ENCODE measurements at regions not wholly inside any gene's neighbourhood (a gene's known extent, or its start where the extent isn't known, plus 50 kb on each side); places are given as distances from the start of the nearest gene placed in this dataset.

GRCh38 chr11:127255209-127255608, 254.6 kb upstream of the KIRREL3 start:
- DNase-seq: no peak

GRCh38 chr11:127252321-127252720, 251.8 kb upstream of the KIRREL3 start:
- DNase-seq: no peak

- no peak for DNase-seq
Measured at GRCh38 chr11:127249576-127249975, 249.0 kb upstream of the KIRREL3 start.

GRCh38 chr11:127248476-127248875, 247.9 kb upstream of the KIRREL3 start:
- DNase-seq: no peak

GRCh38 chr11:127247261-127247851, 246.8 kb upstream of the KIRREL3 start:
- DNase-seq: peak; percentile 85

GRCh38 chr11:127242676-127243075, 242.1 kb upstream of the KIRREL3 start:
- peak; percentile 60 for DNase-seq

- no peak for DNase-seq
Measured at GRCh38 chr11:127238321-127238720, 237.8 kb upstream of the KIRREL3 start.

GRCh38 chr11:127236776-127237175, 236.2 kb upstream of the KIRREL3 start:
- DNase-seq: no peak

GRCh38 chr11:127233998-127234397, 233.4 kb upstream of the KIRREL3 start:
- DNase-seq: no peak

GRCh38 chr11:127230392-127230791, 229.8 kb upstream of the KIRREL3 start:
- no peak for DNase-seq

- no peak for DNase-seq
Measured at GRCh38 chr11:127226949-127227348, 226.4 kb upstream of the KIRREL3 start.

- DNase-seq: no peak
Measured at GRCh38 chr11:127226380-127226779, 225.8 kb upstream of the KIRREL3 start.

- no peak for DNase-seq
Measured at GRCh38 chr11:127225619-127226018, 225.0 kb upstream of the KIRREL3 start.

- DNase-seq: no peak
Measured at GRCh38 chr11:127224276-127224675, 223.7 kb upstream of the KIRREL3 start.

- DNase-seq: no peak
Measured at GRCh38 chr11:127223633-127224032, 223.1 kb upstream of the KIRREL3 start.

- DNase-seq: no peak
Measured at GRCh38 chr11:127223026-127223425, 222.5 kb upstream of the KIRREL3 start.

GRCh38 chr11:127219704-127220103, 219.1 kb upstream of the KIRREL3 start:
- no peak for DNase-seq

- no peak for DNase-seq
Measured at GRCh38 chr11:127218275-127218608, 217.7 kb upstream of the KIRREL3 start.

GRCh38 chr11:127217452-127218274, 217.1 kb upstream of the KIRREL3 start:
- DNase-seq: no peak

- DNase-seq: no peak
Measured at GRCh38 chr11:127205688-127206217, 205.2 kb upstream of the KIRREL3 start.

- no peak for DNase-seq
Measured at GRCh38 chr11:127203490-127203889, 202.9 kb upstream of the KIRREL3 start.

- DNase-seq: no peak
Measured at GRCh38 chr11:127202105-127202504, 201.5 kb upstream of the KIRREL3 start.

- DNase-seq: no peak
Measured at GRCh38 chr11:127199306-127199801, 198.8 kb upstream of the KIRREL3 start.

- DNase-seq: no peak
Measured at GRCh38 chr11:127195501-127196120, 195.0 kb upstream of the KIRREL3 start.

Data from NCI-H146 (cell line).